ENCODE measurements at regions not wholly inside any gene's neighbourhood (a gene's known extent, or its start where the extent isn't known, plus 50 kb on each side); places are given as distances from the start of the nearest gene placed in this dataset.

- no peak overlapping the region for H2AFZ ChIP-seq (ENCODE audit: low read length)
- TF ChIP-seq RAD21 (IDR thresholded peaks at IDR 0.05 in 1 of 2, conservative IDR thresholded peaks at IDR 0.05 in 1 of 2; ENCODE audit: low read depth in 2 of 2, low read length in 2 of 2) = no peak
- no peak for TF ChIP-seq TCF12 (IDR thresholded peaks at IDR 0.05; ENCODE audit: low read depth, low read length)
- no peak for TF ChIP-seq SRF (IDR thresholded peaks at IDR 0.05; ENCODE audit: low read depth, low read length)
- TF ChIP-seq SUZ12 (IDR thresholded peaks at IDR 0.05; ENCODE audit: low read length) = no peak
- TF ChIP-seq HDAC2 (IDR thresholded peaks at IDR 0.05; ENCODE audit: borderline replicate concordance in 1 of 2, low read depth in 2 of 2, low read length in 2 of 2) = no peak
- no peak for TF ChIP-seq CTBP2 (IDR thresholded peaks at IDR 0.05; ENCODE audit: borderline replicate concordance, insufficient read depth, insufficient read length, low read length)
- no peak for TF ChIP-seq PHF8 (conservative IDR thresholded peaks at IDR 0.05; ENCODE audit: low read depth, low read length)
- TF ChIP-seq TAF1 (IDR thresholded peaks at IDR 0.05; ENCODE audit: low read depth, low read length) = no peak
- TF ChIP-seq RFX5 (IDR thresholded peaks at IDR 0.05; ENCODE audit: borderline replicate concordance, low read depth, low read length) = no peak
- no peak for TF ChIP-seq HDAC6 (IDR thresholded peaks at IDR 0.05; ENCODE audit: low read depth, low read length)
- no peak for TF ChIP-seq BRCA1 (IDR thresholded peaks at IDR 0.05; ENCODE audit: low read depth, low read length)
Measured at GRCh38 chr12:46445551-46446235, 73.1 kb upstream of the SLC38A2 start.

More at GRCh38 chr12:46445551-46446235, 73.1 kb upstream of the SLC38A2 start:
- ChIA-PET CTCF (ENCODE audit: partially characterized antibody) (interaction anchor here (0.7 to 1.1 kb wide), 2 partner anchors 9 to 29 kb away, joined by 3 read pairs; no protein-coding TSS in a partner anchor), POLR2A (ENCODE audit: partially characterized antibody) (interaction anchor here (0.6 kb wide), 1 partner anchor 146 kb away, joined by 3 read pairs; no protein-coding TSS in a partner anchor)
- Histone ChIP-seq H3K27ac (ENCODE audit: low read depth, low read length) (no peak overlapping the region), H4K20me1 (replicated peaks in 1 of 2; ENCODE audit: control insufficient read depth in 1 of 2, insufficient read depth in 2 of 2, low read length in 2 of 2) (no peaks in the 10 kb centered on the region), H3K4ac (replicated peaks; ENCODE audit: insufficient read length, low read depth, low read length) (no peak overlapping the region), H2BK12ac (ENCODE audit: low read depth, low read length) (no peak overlapping the region), H3K36me3 (ENCODE audit: control insufficient read depth in 2 of 4, insufficient read depth in 4 of 4, low read length in 3 of 4) (no peaks in the 10 kb centered on the region), H3K9ac (replicated peaks in 1 of 4; ENCODE audit: extremely low read depth in 1 of 4, low read depth in 3 of 4, low read length in 3 of 4) (no peak overlapping the region), H3K23me2 (ENCODE audit: low read depth, low read length) (no peaks in the 10 kb centered on the region; the same call in 1 of the 2 replicates), H3K23ac (ENCODE audit: insufficient read length) (no peak overlapping the region), H3K27me3 (replicated peaks in 1 of 4; ENCODE audit: control insufficient read depth in 3 of 4, extremely low read depth in 1 of 4, insufficient read depth in 3 of 4, low read length in 3 of 4) (no peaks in the 10 kb centered on the region), H2BK20ac (ENCODE audit: low read length) (no peak overlapping the region), H3K56ac (replicated peaks; ENCODE audit: insufficient read length, low read depth, low read length) (no peak overlapping the region), H2BK15ac (ENCODE audit: low read length) (no peak overlapping the region), H3K9me3 (ENCODE audit: insufficient read depth in 2 of 2, low read depth in 1 of 2, low read length in 1 of 2) (no peaks in the 10 kb centered on the region), H4K8ac (ENCODE audit: extremely low read depth, insufficient read depth, low read length) (no peak overlapping the region), H3K18ac (ENCODE audit: extremely low read depth, low read length) (no peak overlapping the region), H3K4me2 (ENCODE audit: insufficient read depth in 1 of 2, low read depth in 2 of 2, low read length in 2 of 2) (no peak overlapping the region), H3K79me2 (ENCODE audit: control insufficient read depth in 1 of 2, insufficient read depth in 2 of 2, low read length in 2 of 2) (no peaks in the 10 kb centered on the region), H2BK120ac (replicated peaks; ENCODE audit: low read depth, low read length) (no peak overlapping the region), H3K4me1 (replicated peaks in 1 of 4; ENCODE audit: control insufficient read depth in 3 of 4, insufficient read depth in 4 of 4, low read length in 3 of 4) (peaks cover 0 to 4% (median 2%) of the 10 kb centered on the region in 4 experiments; a peak in 2 of 7 replicates), H3K4me3 (ENCODE audit: extremely low read depth in 1 of 4, insufficient read depth in 2 of 4, low read depth in 3 of 4, low read length in 4 of 4) (no peak overlapping the region), H2BK5ac (ENCODE audit: low read depth, low read length) (no peak overlapping the region), H4K5ac (ENCODE audit: insufficient read length, low read depth, low read length) (no peak overlapping the region), H3K14ac (ENCODE audit: insufficient read length) (no peak overlapping the region), H4K91ac (replicated peaks; ENCODE audit: insufficient read length, low read length) (no peak overlapping the region), H3K79me1 (ENCODE audit: low read depth, low read length) (no peaks in the 10 kb centered on the region), H2AK5ac (ENCODE audit: low read depth, low read length) (no peak overlapping the region)
- WGBS, 2 experiments (ENCODE audit: extremely low coverage in 1 of 2, insufficient coverage in 1 of 2, insufficient read length in 1 of 2, insufficient replicate concordance in 2 of 2, low coverage in 1 of 2, low lambda C conversion rate in 2 of 2, missing lambda C conversion rate in 1 of 2) = 57% methylated on average over 2 of the region's 2 CpGs; no CpG with 5 or more reads in 1 of the 2 experiments
- DNase-seq (ENCODE audit: low read depth in 1 of 2, low spot score in 2 of 2) = no peak
- FAIRE-seq = no peak
